ENCODE measurements at regions not wholly inside any gene's neighbourhood (a gene's known extent, or its start where the extent isn't known, plus 50 kb on each side); places are given as distances from the start of the nearest gene placed in this dataset.

- Mint-ChIP-seq H3K9me3 (peaks cover 2 to 20% (median 11%) of the 10 kb centered on the region in 5 donors), H3K4me3 (no peak overlapping the region), H3K36me3 (no peaks in the 10 kb centered on the region), H3K27ac (no peak overlapping the region), H3K4me1 (no peaks in the 10 kb centered on the region), H3K27me3 (peaks cover 0 to 3% of the 10 kb centered on the region in 2 donors)
- Histone ChIP-seq H3K27ac (ENCODE audit: low read depth, low read length) (no peak overlapping the region), H3K9me3 (ENCODE audit: low read length) (no peaks in the 10 kb centered on the region), H3K4me1 (ENCODE audit: insufficient read depth, low read length) (no peaks in the 10 kb centered on the region), H3K27me3 (ENCODE audit: insufficient read depth, low read length, poor library complexity, severe bottlenecking) (no peaks in the 10 kb centered on the region), H3K4me3 (ENCODE audit: low read length) (no peak overlapping the region), H3K36me3 (ENCODE audit: insufficient read depth, low read length) (no peaks in the 10 kb centered on the region)
- no peak for DNase-seq
- ChIA-PET POLR2A (no interaction called here), CTCF (no interaction called here)
These were observed 751.5 kb downstream of the SQOR start for GRCh38 chr15:46386356-46386755.

GRCh38 chr15:46389739-46390138 lies 754.9 kb downstream of the SQOR start:
- Mint-ChIP-seq H3K27ac (no peak overlapping the region), H3K36me3 (no peaks in the 10 kb centered on the region)

GRCh38 chr15:46394463-46394862 lies 759.6 kb downstream of the SQOR start:
- no peak overlapping the region for H3K27ac ChIP-seq (ENCODE audit: low read depth, low read length)
- Mint-ChIP-seq H3K9me3 (peaks cover 0 to 27% (median 11%) of the 10 kb centered on the region in 5 donors), H3K27me3 (peaks cover 0 to 3% of the 10 kb centered on the region in 2 donors), H3K4me1 (no peaks in the 10 kb centered on the region), H3K36me3 (no peaks in the 10 kb centered on the region), H3K27ac (no peak overlapping the region), H3K4me3 (no peak overlapping the region)
- DNase-seq, result no peak
- no peak overlapping the region for H3K4me3 ChIP-seq (ENCODE audit: low read length)
- POLR2A ChIA-PET, result no interaction called here
- CTCF ChIA-PET, result no interaction called here
- no peaks in the 10 kb centered on the region for H3K9me3 ChIP-seq (ENCODE audit: low read length)
- H3K27me3 ChIP-seq (ENCODE audit: insufficient read depth, low read length, poor library complexity, severe bottlenecking), result no peaks in the 10 kb centered on the region
- H3K36me3 ChIP-seq (ENCODE audit: insufficient read depth, low read length), result no peaks in the 10 kb centered on the region
- no peaks in the 10 kb centered on the region for H3K4me1 ChIP-seq (ENCODE audit: insufficient read depth, low read length)

More at GRCh38 chr15:46389739-46390138, 754.9 kb downstream of the SQOR start:
- CTCF ChIA-PET, result no interaction called here
- Histone ChIP-seq H3K4me1 (ENCODE audit: insufficient read depth, low read length) (no peaks in the 10 kb centered on the region), H3K27ac (ENCODE audit: low read depth, low read length) (no peak overlapping the region), H3K36me3 (ENCODE audit: insufficient read depth, low read length) (no peaks in the 10 kb centered on the region), H3K4me3 (ENCODE audit: low read length) (no peak overlapping the region), H3K27me3 (ENCODE audit: insufficient read depth, low read length, poor library complexity, severe bottlenecking) (no peaks in the 10 kb centered on the region), H3K9me3 (ENCODE audit: low read length) (no peaks in the 10 kb centered on the region)
- POLR2A ChIA-PET, result no interaction called here
- DNase-seq, result no peak
- H3K9me3 Mint-ChIP-seq, result peaks cover 2 to 25% (median 13%) of the 10 kb centered on the region in 5 donors
- no peaks in the 10 kb centered on the region for H3K4me1 Mint-ChIP-seq
- peaks cover 0 to 3% of the 10 kb centered on the region in 2 donors for H3K27me3 Mint-ChIP-seq
- H3K4me3 Mint-ChIP-seq, result no peak overlapping the region

- H3K4me3 Mint-ChIP-seq, result no peak overlapping the region
- CTCF ChIA-PET, result no interaction called here
These were observed 773.5 kb downstream of the SQOR start for GRCh38 chr15:46408312-46408711.

DNA sequence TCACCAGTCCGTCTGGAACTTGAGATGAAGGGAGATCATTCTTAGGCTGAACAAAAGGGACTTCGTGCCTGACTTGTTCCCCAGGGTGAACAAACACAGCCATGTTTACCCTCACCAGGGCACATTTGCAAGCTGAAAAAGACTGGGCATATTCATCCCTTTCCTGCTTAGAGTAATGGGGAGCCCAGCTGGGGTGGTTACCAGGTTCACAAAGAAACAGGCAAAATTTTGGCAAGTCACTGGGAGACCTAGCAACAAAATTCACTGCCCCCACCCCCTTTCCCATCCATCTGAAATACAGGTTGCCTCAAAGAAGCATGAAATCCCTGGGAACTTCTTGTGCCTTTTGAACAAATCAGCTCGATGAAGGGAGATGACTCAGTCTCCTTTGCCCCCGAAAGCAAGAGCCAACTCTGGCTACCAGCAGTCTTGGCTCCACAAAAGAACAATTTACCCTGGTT lies 775.0 kb downstream of the SQOR start:
- ChIA-PET POLR2A (no interaction called here), CTCF (no interaction called here)
- no peaks in the 10 kb centered on the region for H3K9me3 ChIP-seq (ENCODE audit: low read length)
- Mint-ChIP-seq H3K36me3 (no peaks in the 10 kb centered on the region), H3K4me1 (no peaks in the 10 kb centered on the region), H3K27me3 (no peaks in the 10 kb centered on the region), H3K27ac (no peak overlapping the region), H3K4me3 (no peak overlapping the region), H3K9me3 (peaks cover 0 to 4% (median 3%) of the 10 kb centered on the region in 5 donors)
- no peaks in the 10 kb centered on the region for H3K36me3 ChIP-seq (ENCODE audit: insufficient read depth, low read length)
- no peaks in the 10 kb centered on the region for H3K27me3 ChIP-seq (ENCODE audit: insufficient read depth, low read length, poor library complexity, severe bottlenecking)
- no peak overlapping the region for H3K27ac ChIP-seq (ENCODE audit: low read depth, low read length)
- DNase-seq, result no peak
- no peaks in the 10 kb centered on the region for H3K4me1 ChIP-seq (ENCODE audit: insufficient read depth, low read length)
- no peak overlapping the region for H3K4me3 ChIP-seq (ENCODE audit: low read length)

More at GRCh38 chr15:46408312-46408711, 773.5 kb downstream of the SQOR start:
- Mint-ChIP-seq H3K9me3 (peaks cover 0 to 2% (median under 1%) of the 10 kb centered on the region in 5 donors), H3K27ac (no peak overlapping the region), H3K27me3 (no peaks in the 10 kb centered on the region), H3K4me1 (no peaks in the 10 kb centered on the region), H3K36me3 (no peaks in the 10 kb centered on the region)
- Histone ChIP-seq H3K36me3 (ENCODE audit: insufficient read depth, low read length) (no peaks in the 10 kb centered on the region), H3K27ac (ENCODE audit: low read depth, low read length) (no peak overlapping the region), H3K9me3 (ENCODE audit: low read length) (no peaks in the 10 kb centered on the region), H3K4me1 (ENCODE audit: insufficient read depth, low read length) (no peaks in the 10 kb centered on the region), H3K4me3 (ENCODE audit: low read length) (no peak overlapping the region), H3K27me3 (ENCODE audit: insufficient read depth, low read length, poor library complexity, severe bottlenecking) (no peaks in the 10 kb centered on the region)
- POLR2A ChIA-PET, result no interaction called here
- DNase-seq, result no peak

DNA sequence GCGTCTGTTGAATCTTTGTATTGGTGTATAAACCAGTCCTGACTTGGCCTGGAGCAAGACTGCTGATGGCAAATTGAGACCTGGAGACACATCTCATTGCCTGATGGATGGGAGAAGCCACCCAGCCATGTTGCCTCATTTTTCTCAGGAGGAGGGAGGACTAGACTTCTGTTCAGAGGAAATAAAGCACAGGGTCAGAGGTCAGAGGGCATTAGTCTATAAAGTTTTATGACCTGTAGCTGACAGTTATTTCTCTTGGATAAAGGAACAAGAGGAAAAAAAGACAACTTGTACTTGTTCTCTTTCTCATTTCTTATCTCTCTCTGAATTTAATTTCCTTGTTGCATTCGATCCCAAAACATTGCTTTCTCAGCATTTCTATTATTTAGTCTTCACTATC lies 775.9 kb downstream of the SQOR start:
- H3K9me3 ChIP-seq (ENCODE audit: low read length), result no peaks in the 10 kb centered on the region
- no peaks in the 10 kb centered on the region for H3K27me3 ChIP-seq (ENCODE audit: insufficient read depth, low read length, poor library complexity, severe bottlenecking)
- H3K4me1 ChIP-seq (ENCODE audit: insufficient read depth, low read length), result no peaks in the 10 kb centered on the region
- Mint-ChIP-seq H3K4me1 (no peaks in the 10 kb centered on the region), H3K27me3 (no peaks in the 10 kb centered on the region), H3K4me3 (no peak overlapping the region), H3K27ac (no peak overlapping the region), H3K9me3 (peaks cover 0 to 8% (median 4%) of the 10 kb centered on the region in 5 donors), H3K36me3 (no peaks in the 10 kb centered on the region)
- H3K4me3 ChIP-seq (ENCODE audit: low read length), result no peak overlapping the region
- no peaks in the 10 kb centered on the region for H3K36me3 ChIP-seq (ENCODE audit: insufficient read depth, low read length)
- H3K27ac ChIP-seq (ENCODE audit: low read depth, low read length), result no peak overlapping the region
- no peak for DNase-seq
- CTCF ChIA-PET, result no interaction called here
- POLR2A ChIA-PET, result no interaction called here

GRCh38 chr15:46411900-46412299 lies 777.1 kb downstream of the SQOR start:
- H3K27ac ChIP-seq (ENCODE audit: low read depth, low read length), result no peak overlapping the region
- no peaks in the 10 kb centered on the region for H3K4me1 Mint-ChIP-seq
- no peak overlapping the region for H3K4me3 Mint-ChIP-seq
- no peaks in the 10 kb centered on the region for H3K4me1 ChIP-seq (ENCODE audit: insufficient read depth, low read length)
- H3K36me3 Mint-ChIP-seq, result no peaks in the 10 kb centered on the region
- H3K4me3 ChIP-seq (ENCODE audit: low read length), result no peak overlapping the region
- no peak overlapping the region for H3K27ac Mint-ChIP-seq
- ChIA-PET POLR2A (no interaction called here), CTCF (no interaction called here)
- no peaks in the 10 kb centered on the region for H3K27me3 ChIP-seq (ENCODE audit: insufficient read depth, low read length, poor library complexity, severe bottlenecking)
- peaks cover 0 to 8% (median 4%) of the 10 kb centered on the region in 5 donors for H3K9me3 Mint-ChIP-seq
- H3K9me3 ChIP-seq (ENCODE audit: low read length), result no peaks in the 10 kb centered on the region
- DNase-seq, result no peak
- H3K36me3 ChIP-seq (ENCODE audit: insufficient read depth, low read length), result no peaks in the 10 kb centered on the region
- no peaks in the 10 kb centered on the region for H3K27me3 Mint-ChIP-seq

GRCh38 chr15:46413799-46414198 lies 779.0 kb downstream of the SQOR start:
- POLR2A ChIA-PET, result no interaction called here
- peaks cover 0 to 8% (median 6%) of the 10 kb centered on the region in 5 donors for H3K9me3 Mint-ChIP-seq

GRCh38 chr15:46416544-46416943 lies 781.7 kb downstream of the SQOR start:
- Mint-ChIP-seq H3K36me3 (no peaks in the 10 kb centered on the region), H3K27ac (no peak overlapping the region), H3K4me3 (no peak overlapping the region), H3K27me3 (no peaks in the 10 kb centered on the region), H3K4me1 (no peaks in the 10 kb centered on the region), H3K9me3 (peaks cover 1 to 8% (median 4%) of the 10 kb centered on the region in 5 donors)
- no peaks in the 10 kb centered on the region for H3K27me3 ChIP-seq (ENCODE audit: insufficient read depth, low read length, poor library complexity, severe bottlenecking)
- POLR2A ChIA-PET, result no interaction called here
- no peaks in the 10 kb centered on the region for H3K36me3 ChIP-seq (ENCODE audit: insufficient read depth, low read length)
- H3K4me1 ChIP-seq (ENCODE audit: insufficient read depth, low read length), result no peaks in the 10 kb centered on the region
- H3K9me3 ChIP-seq (ENCODE audit: low read length), result no peaks in the 10 kb centered on the region
- no peak overlapping the region for H3K4me3 ChIP-seq (ENCODE audit: low read length)
- DNase-seq, result no peak
- CTCF ChIA-PET, result no interaction called here
- H3K27ac ChIP-seq (ENCODE audit: low read depth, low read length), result no peak overlapping the region

More at GRCh38 chr15:46413799-46414198, 779.0 kb downstream of the SQOR start:
- DNase-seq, result no peak
- no peaks in the 10 kb centered on the region for H3K9me3 ChIP-seq (ENCODE audit: low read length)
- H3K36me3 ChIP-seq (ENCODE audit: insufficient read depth, low read length), result no peaks in the 10 kb centered on the region
- no peaks in the 10 kb centered on the region for H3K4me1 ChIP-seq (ENCODE audit: insufficient read depth, low read length)
- Mint-ChIP-seq H3K4me1 (no peaks in the 10 kb centered on the region), H3K4me3 (no peak overlapping the region), H3K36me3 (no peaks in the 10 kb centered on the region), H3K27me3 (no peaks in the 10 kb centered on the region), H3K27ac (no peak overlapping the region)
- CTCF ChIA-PET, result no interaction called here
- no peaks in the 10 kb centered on the region for H3K27me3 ChIP-seq (ENCODE audit: insufficient read depth, low read length, poor library complexity, severe bottlenecking)
- H3K27ac ChIP-seq (ENCODE audit: low read depth, low read length), result no peak overlapping the region
- H3K4me3 ChIP-seq (ENCODE audit: low read length), result no peak overlapping the region

All from CD8-positive, alpha-beta memory T cell (primary cell).